Epithelial cell of proximal tubule (primary cell): ENCODE measurements at regions not wholly inside any gene's neighbourhood (a gene's known extent, or its start where the extent isn't known, plus 50 kb on each side); places are given as distances from the start of the nearest gene placed in this dataset.

Experiments used
- DNase-seq: peaks from one replicate; pipeline ENCODE4 v3.0.0-alpha.2; 2011; ENCODE audit warnings: low read depth
- H3K4me3 ChIP-seq: 2 replicates; pipeline ENCODE4 v1.5.1; 2011; ENCODE audit warnings: low read depth, mild to moderate bottlenecking, low read length
- CTCF ChIP-seq: conservative IDR thresholded peaks from 2 replicates; pipeline ENCODE4 v1.5.1; 2012; ENCODE audit warnings: low read depth, mild to moderate bottlenecking, low read length

- TF ChIP-seq CTCF = no peak
- DNase-seq = no peak
- H3K4me3 ChIP-seq = no peak overlapping the region
These were observed 78.2 kb downstream of the THNSL1 start for GRCh38 chr10:25094590-25094989.

GRCh38 chr10:25097669-25098411 is 77.0 kb upstream of the GPR158 start:
- no peak for TF ChIP-seq CTCF

GRCh38 chr10:25100141-25100540 is 74.7 kb upstream of the GPR158 start:
- H3K4me3 ChIP-seq = no peak overlapping the region
- no peak for DNase-seq
- no peak for TF ChIP-seq CTCF

More at GRCh38 chr10:25097669-25098411, 77.0 kb upstream of the GPR158 start:
- H3K4me3 ChIP-seq = no peak overlapping the region
- no peak for DNase-seq

- no peak overlapping the region for H3K4me3 ChIP-seq
- no peak for TF ChIP-seq CTCF
- no peak for DNase-seq
These were observed 73.2 kb upstream of the GPR158 start for GRCh38 chr10:25101461-25102146.

GRCh38 chr10:25102147-25102822 is 72.5 kb upstream of the GPR158 start:
- no peak for DNase-seq
- TF ChIP-seq CTCF = no peak
- no peak overlapping the region for H3K4me3 ChIP-seq

GRCh38 chr10:25103703-25104102 is 71.1 kb upstream of the GPR158 start:
- TF ChIP-seq CTCF = no peak
- no peak overlapping the region for H3K4me3 ChIP-seq
- no peak for DNase-seq
